ENCODE measurements at regions not wholly inside any gene's neighbourhood (a gene's known extent, or its start where the extent isn't known, plus 50 kb on each side); places are given as distances from the start of the nearest gene placed in this dataset.
"Not testable (repeated sequence)": the region's sequence is repeated elsewhere in the genome, so short reads cannot be mapped to it uniquely, and the experiment has no call there.

GRCh38 chr11:49298017-49298416 lies 89.6 kb upstream of the FOLH1 start:
- not testable (repeated sequence) for TF ChIP-seq EZH2phosphoT487 (IDR thresholded peaks at IDR 0.05; ENCODE audit: borderline replicate concordance, low read depth, low read length); CTCF (conservative IDR thresholded peaks at IDR 0.05; ENCODE audit: low read length)

Data from OCI-LY7 (cell line).